ENCODE measurements at regions not wholly inside any gene's neighbourhood (a gene's known extent, or its start where the extent isn't known, plus 50 kb on each side); places are given as distances from the start of the nearest gene placed in this dataset.

GRCh38 chr12:92010368-92010767, 135.3 kb downstream of the BTG1 start:
- BruUV-seq (replicated peaks), result no TSS peak
- no peak for TF ChIP-seq CTCF (conservative IDR thresholded peaks at IDR 0.05; ENCODE audit: low read depth, low read length)
- TF ChIP-seq EZH2 (IDR thresholded peaks at IDR 0.05; ENCODE audit: borderline replicate concordance, low read depth, low read length, poor library complexity, severe bottlenecking), result no peak
- Histone ChIP-seq H3K4me1 (ENCODE audit: insufficient read depth, low read length, poor library complexity, severe bottlenecking) (no peaks in the 10 kb centered on the region), H3K9me3 (ENCODE audit: low read depth, low read length, poor library complexity, severe bottlenecking) (no peaks in the 10 kb centered on the region), H3K36me3 (ENCODE audit: insufficient read depth, low read length, poor library complexity, severe bottlenecking) (no peaks in the 10 kb centered on the region), H3K4me3 (ENCODE audit: low read depth, low read length, poor library complexity, severe bottlenecking) (no peak overlapping the region), H3K27ac (ENCODE audit: low read depth, low read length, poor library complexity, severe bottlenecking) (no peak overlapping the region), H3K27me3 (replicated peaks; ENCODE audit: insufficient read depth, low read depth, low read length, poor library complexity) (no peaks in the 10 kb centered on the region)
- ChIA-PET POLR2A (ENCODE audit: low non-redundant PET) (interaction anchor here (0.6 kb wide), 1 partner anchor 78 kb away, joined by 3 read pairs; no protein-coding TSS in a partner anchor), CTCF (no interaction called here)
- DNase-seq (ENCODE audit: low spot score), result no peak
- intact Hi-C loops (cut with micrococcal nuclease; ENCODE audit: unreplicated experiment), result no loop called here

GRCh38 chr12:92008345-92008744, 137.3 kb downstream of the BTG1 start:
- BruUV-seq (replicated peaks), result no TSS peak
- H3K27ac ChIP-seq (ENCODE audit: low read depth, low read length, poor library complexity, severe bottlenecking), result no peak overlapping the region
- no peaks in the 10 kb centered on the region for H3K4me1 ChIP-seq (ENCODE audit: insufficient read depth, low read length, poor library complexity, severe bottlenecking)
- H3K27me3 ChIP-seq (replicated peaks; ENCODE audit: insufficient read depth, low read depth, low read length, poor library complexity), result no peaks in the 10 kb centered on the region
- POLR2A ChIA-PET (ENCODE audit: low non-redundant PET), result no interaction called here
- TF ChIP-seq CTCF (conservative IDR thresholded peaks at IDR 0.05; ENCODE audit: low read depth, low read length), result no peak
- TF ChIP-seq EZH2 (IDR thresholded peaks at IDR 0.05; ENCODE audit: borderline replicate concordance, low read depth, low read length, poor library complexity, severe bottlenecking), result no peak
- no peaks in the 10 kb centered on the region for H3K36me3 ChIP-seq (ENCODE audit: insufficient read depth, low read length, poor library complexity, severe bottlenecking)
- H3K4me3 ChIP-seq (ENCODE audit: low read depth, low read length, poor library complexity, severe bottlenecking), result no peak overlapping the region
- no peak for DNase-seq (ENCODE audit: low spot score)
- H3K9me3 ChIP-seq (ENCODE audit: low read depth, low read length, poor library complexity, severe bottlenecking), result no peaks in the 10 kb centered on the region
- intact Hi-C loops (cut with micrococcal nuclease; ENCODE audit: unreplicated experiment), result no loop called here
- CTCF ChIA-PET, result no interaction called here

- no peaks in the 10 kb centered on the region for H3K36me3 ChIP-seq (ENCODE audit: insufficient read depth, low read length, poor library complexity, severe bottlenecking)
- CTCF ChIA-PET, result no interaction called here
- no peaks in the 10 kb centered on the region for H3K4me1 ChIP-seq (ENCODE audit: insufficient read depth, low read length, poor library complexity, severe bottlenecking)
- H3K27ac ChIP-seq (ENCODE audit: low read depth, low read length, poor library complexity, severe bottlenecking), result no peak overlapping the region
- POLR2A ChIA-PET (ENCODE audit: low non-redundant PET), result no interaction called here
- no TSS peak for BruUV-seq (replicated peaks)
- no peak for DNase-seq (ENCODE audit: low spot score)
- TF ChIP-seq EZH2 (IDR thresholded peaks at IDR 0.05; ENCODE audit: borderline replicate concordance, low read depth, low read length, poor library complexity, severe bottlenecking) (no peak), CTCF (conservative IDR thresholded peaks at IDR 0.05; ENCODE audit: low read depth, low read length) (no peak)
- H3K4me3 ChIP-seq (ENCODE audit: low read depth, low read length, poor library complexity, severe bottlenecking), result no peak overlapping the region
- intact Hi-C loops (cut with micrococcal nuclease; ENCODE audit: unreplicated experiment), result no loop called here
- no peaks in the 10 kb centered on the region for H3K9me3 ChIP-seq (ENCODE audit: low read depth, low read length, poor library complexity, severe bottlenecking)
- no peaks in the 10 kb centered on the region for H3K27me3 ChIP-seq (replicated peaks; ENCODE audit: insufficient read depth, low read depth, low read length, poor library complexity)
Observed at GRCh38 chr12:92007787-92008186, 137.9 kb downstream of the BTG1 start.

Measured in A673 (cell line).